HG03342 (cell line): ENCODE measurements at regions not wholly inside any gene's neighbourhood (a gene's known extent, or its start where the extent isn't known, plus 50 kb on each side); places are given as distances from the start of the nearest gene placed in this dataset.
"Not testable (repeated sequence)": the region's sequence is repeated elsewhere in the genome, so short reads cannot be mapped to it uniquely, and the experiment has no call there.

Experiments
- ATAC-seq: cut with Tn5 transposase; IDR thresholded peaks from one replicate; pipeline ENCODE4 v1.9.1; 2021; ENCODE audit warnings: mild to moderate bottlenecking, moderate library complexity; ENCODE audit not compliant: unreplicated experiment

DNA sequence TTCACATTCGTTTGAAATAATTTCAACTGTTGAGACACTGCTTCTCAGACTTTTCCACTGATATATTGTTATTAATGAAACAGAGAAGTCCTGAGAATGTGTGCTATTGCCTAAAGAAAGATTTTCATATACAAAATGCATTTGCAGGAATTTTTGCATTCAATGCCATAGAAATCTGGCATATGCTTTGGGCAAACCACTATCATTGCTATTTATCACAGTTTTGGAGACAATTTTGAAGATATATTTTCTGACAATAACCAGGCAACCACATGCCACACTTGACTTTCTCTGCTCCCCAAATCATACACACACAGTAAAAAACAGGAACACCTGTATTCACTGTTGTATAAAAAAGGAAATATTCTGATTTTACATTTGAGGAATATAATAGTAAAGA is 1303.7 kb upstream of the IGFBP7 start:
- no peak for ATAC-seq

- no peak for ATAC-seq
Observed at GRCh38 chr4:58411904-58412303, 1301.7 kb upstream of the IGFBP7 start.

DNA sequence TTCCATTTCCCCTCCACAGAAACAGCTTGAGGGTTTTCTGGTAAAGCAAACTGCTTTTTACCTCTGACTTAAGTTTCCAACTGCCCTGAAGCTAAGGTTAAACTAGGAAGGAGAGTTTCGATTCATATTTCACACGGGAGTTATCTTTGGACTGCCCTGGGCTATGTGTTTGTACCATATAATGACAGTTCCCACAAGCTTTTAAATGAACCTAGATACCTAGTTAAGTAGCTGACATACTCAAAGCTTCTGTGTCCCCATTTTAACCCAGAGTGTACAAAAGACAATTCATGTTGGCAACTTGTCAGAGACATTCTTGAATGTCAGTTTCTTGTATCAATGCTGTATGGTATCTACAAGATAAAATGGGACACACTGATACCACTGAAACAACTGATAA is 1296.6 kb upstream of the IGFBP7 start:
- no peak for ATAC-seq

GRCh38 chr4:58368221-58368620 is 1258.0 kb upstream of the IGFBP7 start:
- ATAC-seq: no peak

DNA sequence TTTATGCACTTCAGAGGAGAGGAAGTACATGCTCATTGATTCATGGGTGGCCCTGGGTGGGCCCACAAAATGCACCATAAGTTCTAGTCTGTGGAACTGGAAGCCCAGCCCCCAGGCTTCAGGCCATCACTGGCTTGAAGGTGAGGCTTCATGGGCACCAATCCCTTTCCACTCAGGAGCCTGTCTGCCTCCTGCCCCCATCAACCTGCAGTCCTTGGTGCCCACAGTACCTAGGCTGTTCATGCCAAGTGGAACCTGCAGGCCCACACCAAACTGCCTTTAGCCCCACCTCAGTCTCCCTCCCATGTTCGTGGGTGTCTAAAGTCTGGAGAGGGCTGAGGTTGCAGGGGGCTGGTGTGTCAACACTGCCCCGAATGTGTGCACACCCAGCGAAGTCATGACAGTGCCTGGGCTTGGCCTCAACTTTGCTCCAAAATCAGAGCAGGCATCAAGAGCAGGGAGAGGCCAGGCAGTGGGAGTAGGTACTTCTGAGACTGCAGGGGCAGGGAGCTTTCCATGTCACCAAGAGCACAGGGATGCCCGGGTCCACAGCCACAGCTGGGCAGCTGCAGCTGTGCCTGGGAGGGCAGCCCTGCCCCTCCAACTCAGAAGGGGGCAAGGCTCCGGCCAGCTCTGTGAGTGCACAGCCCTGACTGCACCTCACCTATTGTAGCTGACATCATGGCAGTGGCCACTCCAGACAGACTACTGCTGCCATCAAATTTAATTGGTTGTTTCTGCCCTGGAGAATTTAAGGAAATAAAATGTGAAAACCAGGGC is 1250.4 kb upstream of the IGFBP7 start:
- no peak for ATAC-seq

- no peak for ATAC-seq
Observed at GRCh38 chr4:58359590-58359989, 1249.4 kb upstream of the IGFBP7 start.

- no peak for ATAC-seq
Observed at GRCh38 chr4:58357947-58358346, 1247.8 kb upstream of the IGFBP7 start.

DNA sequence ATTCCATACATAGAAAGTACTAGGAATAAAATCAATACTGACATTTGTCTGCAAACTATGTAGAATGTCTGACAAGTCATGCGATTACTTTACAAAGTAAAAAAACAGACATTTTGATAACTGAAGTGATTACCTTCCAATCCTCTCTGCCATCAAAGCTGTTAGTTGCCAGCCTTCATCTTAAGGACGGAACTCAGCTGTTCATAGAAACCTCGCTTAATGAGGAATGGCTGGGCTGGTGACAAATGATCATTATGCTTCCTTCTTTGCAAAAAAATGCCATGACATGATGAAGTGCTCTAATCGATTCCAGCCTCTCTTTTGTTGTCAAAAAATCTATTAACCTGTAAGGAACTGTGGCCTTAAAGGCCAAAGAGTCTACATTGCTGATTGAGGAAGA is 1214.9 kb upstream of the IGFBP7 start:
- ATAC-seq: no peak

DNA sequence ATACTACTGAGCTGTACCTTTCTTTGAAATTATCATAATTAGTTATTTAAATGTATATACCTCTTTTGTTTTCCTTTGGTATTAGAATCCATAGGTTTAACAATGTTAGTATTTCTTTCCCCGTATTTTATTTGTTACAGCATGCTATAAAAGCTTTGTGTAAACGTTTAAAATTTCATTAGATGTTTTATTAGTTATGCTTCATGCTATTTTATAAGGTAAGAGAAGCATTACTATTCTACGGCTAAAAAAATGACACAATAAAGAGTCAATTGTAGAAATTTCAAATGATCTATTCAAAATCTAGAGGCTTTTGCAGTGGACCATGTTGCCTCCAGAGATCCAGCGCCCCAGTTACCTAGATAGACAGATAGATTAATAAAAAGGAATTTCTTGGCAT is 1203.3 kb upstream of the IGFBP7 start:
- no peak for ATAC-seq

- no peak for ATAC-seq
Observed at GRCh38 chr4:58303456-58303855, 1193.3 kb upstream of the IGFBP7 start.

- no peak for ATAC-seq
Observed at GRCh38 chr4:58301376-58301999, 1191.3 kb upstream of the IGFBP7 start.

DNA sequence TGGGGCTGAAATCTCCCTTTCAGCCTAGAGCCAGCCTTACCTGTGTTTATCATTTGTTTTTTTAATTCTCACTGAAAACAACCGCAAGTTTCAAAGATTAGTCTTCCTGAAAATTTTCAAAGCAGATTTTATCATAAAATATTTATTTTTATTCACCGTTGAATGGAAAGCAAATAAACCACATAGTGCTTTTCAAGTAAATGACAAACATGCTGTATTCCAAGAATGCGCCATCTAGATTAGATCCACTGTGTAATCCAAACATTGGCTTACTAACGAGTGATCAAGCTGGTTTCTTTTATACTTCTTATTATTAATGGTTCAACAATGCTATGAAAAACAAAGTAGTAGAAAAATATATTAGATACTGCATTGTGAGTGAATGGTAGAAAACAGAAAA is 1176.2 kb upstream of the IGFBP7 start:
- no peak for ATAC-seq

DNA sequence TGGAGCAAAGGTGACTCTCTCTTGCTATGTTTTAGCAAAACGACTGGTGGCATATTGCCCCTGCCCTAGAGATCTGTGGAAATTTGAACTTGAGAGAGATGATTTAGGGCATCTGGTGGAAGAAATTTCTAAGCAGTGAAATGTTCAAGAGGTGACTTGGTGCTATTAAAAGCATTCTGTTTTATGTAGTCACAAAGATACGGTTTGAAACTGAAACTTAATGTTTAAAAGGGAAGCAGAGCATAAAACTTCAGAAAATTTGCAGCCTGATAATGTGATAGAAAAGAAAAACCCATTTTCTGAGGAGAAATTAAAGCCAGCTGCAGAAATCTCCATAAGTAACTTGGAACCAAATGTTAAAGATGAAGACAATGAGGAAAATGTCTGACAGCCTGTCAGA is 1170.7 kb upstream of the IGFBP7 start:
- not testable (repeated sequence) for ATAC-seq

- no peak for ATAC-seq
Observed at GRCh38 chr4:58275856-58276255, 1165.7 kb upstream of the IGFBP7 start.

DNA sequence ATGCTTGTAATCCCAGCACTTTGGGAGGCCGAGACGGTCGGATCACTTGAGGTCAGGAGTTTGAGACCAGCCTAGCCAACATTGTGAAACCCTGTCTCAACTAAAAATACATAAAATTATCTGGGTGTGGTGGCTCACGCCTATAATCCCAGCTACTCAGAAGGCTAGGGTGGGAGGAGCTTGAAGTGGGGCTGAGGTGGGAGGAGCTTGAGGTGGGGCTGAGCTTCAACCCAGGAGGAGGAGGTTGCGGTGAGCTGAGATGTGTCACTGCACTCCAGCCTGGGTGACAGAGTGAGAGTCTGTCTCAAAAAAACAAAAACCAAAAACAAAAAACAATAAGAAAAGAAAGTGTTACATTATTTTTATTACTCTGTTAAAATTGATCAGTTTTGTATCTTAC is 1164.4 kb upstream of the IGFBP7 start:
- no peak for ATAC-seq

GRCh38 chr4:58272311-58272710 is 1162.1 kb upstream of the IGFBP7 start:
- ATAC-seq: no peak

DNA sequence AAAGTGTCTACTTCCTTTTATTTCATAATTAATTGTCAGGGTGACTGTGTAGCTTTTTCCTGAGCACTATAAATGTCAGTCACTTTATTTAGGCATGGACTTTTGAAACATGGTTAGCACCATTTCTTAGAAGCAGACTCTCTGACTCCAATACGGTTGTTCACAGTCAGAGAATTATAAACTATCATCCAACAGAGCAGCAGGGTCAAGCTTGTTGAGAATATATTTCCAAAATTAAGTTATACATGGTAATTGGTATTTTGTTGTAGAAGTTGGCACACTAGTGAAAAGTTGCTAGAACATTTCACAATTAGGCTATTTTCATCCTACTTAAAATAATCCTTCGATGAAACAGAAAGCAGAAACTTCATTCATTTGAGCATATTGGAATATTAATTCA is 1155.5 kb upstream of the IGFBP7 start:
- no peak for ATAC-seq

GRCh38 chr4:58261526-58261925 is 1151.3 kb upstream of the IGFBP7 start:
- ATAC-seq: no peak

DNA sequence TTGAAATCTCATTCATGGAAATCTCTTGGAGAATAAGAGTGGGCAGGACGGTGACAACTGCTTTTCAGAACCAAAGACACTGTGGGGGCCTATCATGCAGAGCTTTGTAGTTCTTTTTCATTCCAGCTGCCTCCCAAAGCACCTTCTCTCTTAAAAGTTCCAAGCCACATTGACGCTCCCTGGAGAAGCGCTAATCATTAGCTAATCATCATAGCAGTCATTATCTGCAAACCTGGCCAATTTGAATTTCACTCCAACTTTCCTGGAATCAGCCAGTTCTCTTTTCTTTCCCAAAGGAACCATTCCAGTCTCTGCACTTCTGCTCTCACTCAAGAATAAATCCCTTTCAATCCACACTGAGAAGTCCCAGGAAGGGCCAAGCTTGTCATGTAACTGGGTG is 1144.1 kb upstream of the IGFBP7 start:
- ATAC-seq: no peak

DNA sequence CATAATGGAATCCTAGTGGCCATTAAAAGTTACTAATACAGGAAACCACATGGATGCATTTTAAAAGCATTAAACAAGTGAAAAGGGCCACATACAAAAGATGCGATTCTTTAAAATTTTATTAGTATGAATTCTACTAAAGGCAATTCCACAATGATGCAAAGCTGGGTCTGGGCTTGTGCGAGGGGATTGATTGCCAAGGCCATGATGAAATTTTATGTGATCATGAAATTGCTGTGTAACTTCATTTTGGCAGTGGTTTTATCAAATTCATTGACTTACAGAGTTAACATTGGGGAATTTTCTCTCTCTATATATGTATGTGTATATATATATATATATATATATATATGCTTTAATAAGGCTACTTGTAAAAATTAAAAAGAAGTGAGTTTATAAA is 1142.5 kb upstream of the IGFBP7 start:
- no peak for ATAC-seq

DNA sequence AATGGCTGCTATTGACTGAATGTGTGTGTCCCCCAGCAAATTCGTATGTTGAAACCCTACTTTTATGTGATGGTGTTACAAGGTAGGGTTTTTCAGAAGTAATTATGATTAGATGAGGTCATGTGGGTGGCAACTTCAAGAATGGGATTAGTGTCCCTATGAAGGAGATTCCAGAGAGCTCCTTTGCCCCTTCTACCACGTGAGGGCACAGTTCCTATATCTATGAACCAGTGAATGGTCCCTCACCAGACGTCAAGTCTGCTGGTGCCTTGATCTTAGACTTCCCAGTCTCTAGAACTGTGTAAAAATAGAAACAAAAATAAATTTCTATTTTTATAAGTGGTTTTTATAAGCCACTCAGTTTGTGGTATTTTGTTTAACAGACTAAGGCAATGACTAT is 1137.6 kb upstream of the IGFBP7 start:
- ATAC-seq: no peak

DNA sequence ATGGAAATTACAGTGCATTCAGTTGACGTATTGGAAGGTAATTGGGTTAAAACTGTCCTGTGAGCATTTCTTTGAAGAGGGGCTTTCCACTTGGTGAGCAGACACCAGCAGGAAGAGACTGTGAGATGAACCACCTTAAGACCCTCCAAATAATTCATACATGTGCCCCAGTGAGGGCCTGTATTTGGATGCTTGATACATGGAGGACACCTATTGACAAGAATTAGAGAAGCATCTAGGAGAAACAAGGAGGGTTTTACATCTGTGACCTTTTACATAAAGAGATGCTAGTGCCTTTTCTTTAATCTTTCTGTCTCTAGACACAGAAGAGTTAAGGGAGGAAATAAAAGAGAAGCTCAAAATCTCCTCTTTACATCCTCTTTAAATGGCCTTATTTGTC is 1115.3 kb upstream of the IGFBP7 start:
- ATAC-seq: no peak

- ATAC-seq: no peak
Observed at GRCh38 chr4:58219179-58219578, 1109.0 kb upstream of the IGFBP7 start.
